Neutrophil (primary cell): ENCODE measurements at regions not wholly inside any gene's neighbourhood (a gene's known extent, or its start where the extent isn't known, plus 50 kb on each side); places are given as distances from the start of the nearest gene placed in this dataset.

ENCODE experiments used
- H3K27ac ChIP-seq: fragments of 200-600 bp; sonication (generic); 2 replicates; pipeline ENCODE4 v1.5.1; 2016; ENCODE audit warnings: mild to moderate bottlenecking, moderate library complexity
- H3K27me3 ChIP-seq: fragments of 200-600 bp; sonication (generic); 2 replicates; pipeline ENCODE4 v1.6.0; 2016; ENCODE audit warnings: mild to moderate bottlenecking
- H3K36me3 ChIP-seq: fragments of 200-600 bp; sonication (generic); 2 replicates; pipeline ENCODE4 v1.5.1; 2017
- H3K4me1 ChIP-seq, 2 experiments: fragments of 200-600 bp in 1 of 2; sonication (generic) in 1 of 2; 1 replicate in 1 of 2; 2 replicates in 1 of 2; pipeline versions ENCODE4 v1.5.1 to v1.6.1; 2013 to 2016; ENCODE audit warnings: low read depth in 1 of 2, low read length in 1 of 2, mild to moderate bottlenecking in 1 of 2, moderate library complexity in 1 of 2; ENCODE audit not compliant: control insufficient read depth in 1 of 2, insufficient read depth in 1 of 2
- H3K4me3 ChIP-seq, 2 experiments: fragments of 200-600 bp in 1 of 2; sonication (generic) in 1 of 2; 1 replicate in 1 of 2; 2 replicates in 1 of 2; pipeline ENCODE4 v1.5.1; 2013 to 2016; ENCODE audit warnings: low read depth in 1 of 2, low read length in 1 of 2, mild to moderate bottlenecking in 1 of 2, moderate library complexity in 1 of 2
- H3K9me3 ChIP-seq: fragments of 200-600 bp; sonication (generic); 2 replicates; pipeline ENCODE4 v1.5.1; 2016
- CTCF ChIP-seq: fragments of 200-600 bp; sonication (generic); IDR thresholded peaks from 2 replicates; pipeline ENCODE4 v1.5.1; 2016; ENCODE audit warnings: antibody characterized with exemption

GRCh38 chr2:64731746-64732145 lies 78.0 kb upstream of the SERTAD2 start:
- Histone ChIP-seq H3K27ac (peak overlapping the region; percentile 85), H3K27me3 (no peaks in the 10 kb centered on the region), H3K36me3 (no peaks in the 10 kb centered on the region), H3K4me1 (peaks cover 33 to 37% of the 10 kb centered on the region in 2 experiments), H3K9me3 (no peaks in the 10 kb centered on the region), H3K4me3 (peak overlapping the region; percentile 15 to 54)
- TF ChIP-seq CTCF = no peak

GRCh38 chr2:64732146-64732545 lies 78.4 kb upstream of the SERTAD2 start:
- TF ChIP-seq CTCF = no peak
- no peaks in the 10 kb centered on the region for H3K27me3 ChIP-seq
- H3K4me1 ChIP-seq = peaks cover 29 to 33% of the 10 kb centered on the region in 2 experiments
- peak overlapping the region; percentile 15 to 54 for H3K4me3 ChIP-seq
- no peaks in the 10 kb centered on the region for H3K36me3 ChIP-seq
- no peaks in the 10 kb centered on the region for H3K9me3 ChIP-seq
- peak overlapping the region; percentile 85 for H3K27ac ChIP-seq

GRCh38 chr2:64735504-64735903 lies 81.8 kb upstream of the SERTAD2 start:
- H3K27me3 ChIP-seq = no peaks in the 10 kb centered on the region
- no peak for TF ChIP-seq CTCF
- no peak overlapping the region for H3K27ac ChIP-seq
- H3K4me3 ChIP-seq = no peak overlapping the region
- H3K36me3 ChIP-seq = no peaks in the 10 kb centered on the region
- no peaks in the 10 kb centered on the region for H3K9me3 ChIP-seq
- H3K4me1 ChIP-seq = peaks cover 20 to 24% of the 10 kb centered on the region in 2 experiments

- H3K27ac ChIP-seq = no peak overlapping the region
- H3K27me3 ChIP-seq = no peaks in the 10 kb centered on the region
- H3K9me3 ChIP-seq = no peaks in the 10 kb centered on the region
- peaks cover 0 to 6% of the 10 kb centered on the region in 2 experiments for H3K4me1 ChIP-seq
- H3K4me3 ChIP-seq = no peak overlapping the region
- TF ChIP-seq CTCF = no peak
- no peaks in the 10 kb centered on the region for H3K36me3 ChIP-seq
Observed at GRCh38 chr2:64737547-64737946, 83.8 kb upstream of the SERTAD2 start.

GRCh38 chr2:64738026-64738425 lies 84.3 kb upstream of the SERTAD2 start:
- Histone ChIP-seq H3K4me3 (no peak overlapping the region), H3K27me3 (no peaks in the 10 kb centered on the region)

More at GRCh38 chr2:64738026-64738425, 84.3 kb upstream of the SERTAD2 start:
- H3K4me1 ChIP-seq = peaks cover 0 to 6% of the 10 kb centered on the region in 2 experiments
- no peak for TF ChIP-seq CTCF
- no peak overlapping the region for H3K27ac ChIP-seq
- no peaks in the 10 kb centered on the region for H3K36me3 ChIP-seq
- H3K9me3 ChIP-seq = no peaks in the 10 kb centered on the region
